Thoracic aorta (tissue), 2 donors: ENCODE measurements at regions not wholly inside any gene's neighbourhood (a gene's known extent, or its start where the extent isn't known, plus 50 kb on each side); places are given as distances from the start of the nearest gene placed in this dataset.
"Not testable (repeated sequence)": the region's sequence is repeated elsewhere in the genome, so short reads cannot be mapped to it uniquely, and the experiment has no call there.

Source experiments
- ATAC-seq: fragments of 150-250 bp; one replicate; pipeline ENCODE4 v1.8.0; 2017; ENCODE audit warnings: low read depth; ENCODE audit not compliant: insufficient number of reproducible peaks, low FRiP score
- DNase-seq: peaks from one replicate; pipeline ENCODE4 v3.0.0-alpha.2; 2020; ENCODE audit warnings: low spot score
- H3K27ac ChIP-seq, 2 donors: fragments of 200-600 bp; sonication (generic); 1 replicate in 1 of 2; 2 replicates in 1 of 2; pipeline ENCODE4 v1.5.1; 2016; ENCODE audit warnings: mild to moderate bottlenecking in 2 of 2, moderate library complexity in 2 of 2
- H3K27me3 ChIP-seq: fragments of 200-600 bp; sonication (generic); replicated peaks from 2 replicates; pipeline ENCODE4 v1.6.0; 2016; ENCODE audit warnings: mild to moderate bottlenecking; ENCODE audit not compliant: insufficient read depth
- H3K36me3 ChIP-seq: fragments of 200-600 bp; sonication (generic); one replicate; pipeline ENCODE4 v1.5.1; 2016
- H3K4me1 ChIP-seq, 2 donors: fragments of 200-600 bp; sonication (generic); 1 replicate in 1 of 2; 2 replicates in 1 of 2; pipeline versions ENCODE4 v1.5.1 to v1.6.0; 2016; ENCODE audit warnings: low read depth in 2 of 2, mild to moderate bottlenecking in 1 of 2; ENCODE audit not compliant: control insufficient read depth in 1 of 2
- H3K4me3 ChIP-seq: fragments of 200-600 bp; sonication (generic); 2 replicates; pipeline ENCODE4 v1.5.1; 2016; ENCODE audit warnings: mild to moderate bottlenecking
- H3K9me3 ChIP-seq: fragments of 200-600 bp; sonication (generic); 2 replicates; pipeline ENCODE4 v1.5.1; 2016
- CTCF ChIP-seq: fragments of 200-600 bp; sonication (generic); IDR thresholded peaks from one replicate; pipeline ENCODE4 v1.5.1; 2019; ENCODE audit warnings: antibody characterized with exemption

GRCh38 chr1:187063271-187063670 is 234.5 kb downstream of the PLA2G4A start:
- no peak for TF ChIP-seq CTCF
- Histone ChIP-seq H3K4me3 (no peak overlapping the region), H3K36me3 (no peaks in the 10 kb centered on the region), H3K27me3 (no peaks in the 10 kb centered on the region), H3K9me3 (no peaks in the 10 kb centered on the region), H3K27ac (no peak overlapping the region), H3K4me1 (no peaks in the 10 kb centered on the region)
- no peak for DNase-seq
- no peak for ATAC-seq

DNA sequence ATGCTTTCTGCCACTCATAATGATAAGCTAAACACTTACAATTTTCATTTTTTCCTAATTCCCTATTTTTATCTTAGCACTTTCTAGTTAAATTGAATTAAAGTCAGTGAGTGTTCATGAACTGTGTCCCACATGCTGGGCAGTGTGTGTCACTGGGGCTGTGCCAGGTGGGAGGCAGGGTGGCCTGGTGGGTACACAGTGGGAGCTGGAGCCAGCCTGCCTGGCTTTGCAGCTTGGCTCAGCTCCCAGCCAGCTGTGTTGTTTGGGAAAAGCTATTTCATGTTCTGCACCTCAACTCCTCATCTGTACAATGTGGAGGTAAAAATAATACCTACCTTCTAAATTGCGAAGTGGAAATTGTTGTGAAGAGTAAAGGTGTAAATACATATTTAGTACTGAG is 238.4 kb downstream of the PLA2G4A start:
- ATAC-seq, result no peak
- Histone ChIP-seq H3K27ac (no peak overlapping the region), H3K9me3 (no peaks in the 10 kb centered on the region), H3K4me3 (no peak overlapping the region), H3K4me1 (no peaks in the 10 kb centered on the region), H3K36me3 (no peaks in the 10 kb centered on the region), H3K27me3 (no peaks in the 10 kb centered on the region)
- DNase-seq, result no peak
- no peak for TF ChIP-seq CTCF

- no peak overlapping the region for H3K4me3 ChIP-seq
- no peaks in the 10 kb centered on the region for H3K4me1 ChIP-seq
- no peaks in the 10 kb centered on the region for H3K27me3 ChIP-seq
- H3K36me3 ChIP-seq, result no peaks in the 10 kb centered on the region
- ATAC-seq, result no peak
- DNase-seq, result no peak
- no peak for TF ChIP-seq CTCF
- no peaks in the 10 kb centered on the region for H3K9me3 ChIP-seq
- no peak overlapping the region for H3K27ac ChIP-seq
These were observed 241.3 kb downstream of the PLA2G4A start for GRCh38 chr1:187070076-187070475.

GRCh38 chr1:187072262-187073034 is 243.7 kb downstream of the PLA2G4A start:
- not testable (repeated sequence) for DNase-seq, H3K27ac ChIP-seq, H3K9me3 ChIP-seq, H3K4me1 ChIP-seq, H3K27me3 ChIP-seq, ATAC-seq, H3K36me3 ChIP-seq
- H3K4me3 ChIP-seq, result peak overlapping the region; percentile 33

GRCh38 chr1:187073035-187073560 is 244.3 kb downstream of the PLA2G4A start:
- DNase-seq, ATAC-seq, H3K27ac ChIP-seq, H3K4me1 ChIP-seq, H3K9me3 ChIP-seq, H3K27me3 ChIP-seq, H3K36me3 ChIP-seq: not testable (repeated sequence)
- peak overlapping the region; percentile 33 for H3K4me3 ChIP-seq

GRCh38 chr1:187073634-187074245 is 245.0 kb downstream of the PLA2G4A start:
- ATAC-seq, H3K4me1 ChIP-seq, H3K27ac ChIP-seq, H3K4me3 ChIP-seq, DNase-seq, H3K36me3 ChIP-seq, H3K9me3 ChIP-seq, H3K27me3 ChIP-seq: not testable (repeated sequence)
